Mucosa of descending colon (tissue), 3 donors: ENCODE measurements at regions not wholly inside any gene's neighbourhood (a gene's known extent, or its start where the extent isn't known, plus 50 kb on each side); places are given as distances from the start of the nearest gene placed in this dataset.

Source experiments
- ATAC-seq: fragments of 200-7000 bp; cut with Tn5 transposase; one replicate; pipeline ENCODE4 v1.9.1; 2020; ENCODE audit warnings: mild to moderate bottlenecking, moderate library complexity
- DNase-seq, 3 donors: peaks; one replicate each; pipeline ENCODE4 v3.0.0-alpha.2; 2020
- H3K36me3 ChIP-seq: fragments of 200-600 bp; one replicate; pipeline ENCODE4 v1.8.0; 2021; ENCODE audit warnings: low read depth, mild to moderate bottlenecking
- H3K4me1 ChIP-seq: fragments of 200-600 bp; one replicate; pipeline ENCODE4 v1.8.0; 2021; ENCODE audit warnings: low read depth, mild to moderate bottlenecking
- H3K4me3 ChIP-seq: fragments of 200-600 bp; one replicate; pipeline ENCODE4 v1.8.0; 2021; ENCODE audit warnings: mild to moderate bottlenecking
- H3K9me3 ChIP-seq: fragments of 200-600 bp; one replicate; pipeline ENCODE4 v1.8.0; 2021; ENCODE audit warnings: mild to moderate bottlenecking
- intact Hi-C, 2 donors: fragments of 100-400 bp; cut with DNase I in 1 of 2; cut with micrococcal nuclease in 1 of 2; formaldehyde crosslinking; loops; one replicate each; pipeline versions ENCODE4 v1.11.0 to v1.11.1; 2022; cut with DNase I, micrococcal nuclease
- TF ChIP-seq, protein P1 (sequence below): fragments of 200-600 bp; IDR thresholded peaks from one replicate; pipeline ENCODE4 v1.8.0; 2022; ENCODE audit warnings: antibody characterized with exemption, mild to moderate bottlenecking
- donor health status: DM: no; HTN: no; CAD: no; lungs with moderate emphysema.
- donor health status: DM: no; HTN: no; CAD: no.
- donor health status: DM: no; HTN: yes; CAD: no.

DNA sequence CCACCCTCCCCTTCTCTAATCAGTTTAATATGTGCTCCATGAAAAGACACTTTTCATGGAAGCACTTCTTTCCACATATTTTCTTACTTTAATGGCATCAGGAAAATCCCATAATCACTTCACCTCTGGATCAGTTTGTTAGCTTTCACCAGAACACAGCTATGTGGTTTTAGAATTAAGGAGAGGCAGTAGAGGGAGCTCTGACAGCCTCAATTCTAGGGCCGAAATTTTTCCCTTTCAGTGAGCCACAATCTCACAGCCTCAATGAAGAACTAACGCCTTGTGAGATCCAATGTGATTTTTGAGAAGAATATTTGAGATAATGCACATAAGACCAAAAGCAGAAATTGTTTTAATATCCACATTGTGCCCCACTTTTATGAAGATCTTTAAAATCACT, 1494.0 kb upstream of the CDH8 start:
- TF ChIP-seq, protein P1, sequence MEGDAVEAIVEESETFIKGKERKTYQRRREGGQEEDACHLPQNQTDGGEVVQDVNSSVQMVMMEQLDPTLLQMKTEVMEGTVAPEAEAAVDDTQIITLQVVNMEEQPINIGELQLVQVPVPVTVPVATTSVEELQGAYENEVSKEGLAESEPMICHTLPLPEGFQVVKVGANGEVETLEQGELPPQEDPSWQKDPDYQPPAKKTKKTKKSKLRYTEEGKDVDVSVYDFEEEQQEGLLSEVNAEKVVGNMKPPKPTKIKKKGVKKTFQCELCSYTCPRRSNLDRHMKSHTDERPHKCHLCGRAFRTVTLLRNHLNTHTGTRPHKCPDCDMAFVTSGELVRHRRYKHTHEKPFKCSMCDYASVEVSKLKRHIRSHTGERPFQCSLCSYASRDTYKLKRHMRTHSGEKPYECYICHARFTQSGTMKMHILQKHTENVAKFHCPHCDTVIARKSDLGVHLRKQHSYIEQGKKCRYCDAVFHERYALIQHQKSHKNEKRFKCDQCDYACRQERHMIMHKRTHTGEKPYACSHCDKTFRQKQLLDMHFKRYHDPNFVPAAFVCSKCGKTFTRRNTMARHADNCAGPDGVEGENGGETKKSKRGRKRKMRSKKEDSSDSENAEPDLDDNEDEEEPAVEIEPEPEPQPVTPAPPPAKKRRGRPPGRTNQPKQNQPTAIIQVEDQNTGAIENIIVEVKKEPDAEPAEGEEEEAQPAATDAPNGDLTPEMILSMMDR: no peak
- no peak overlapping the region for H3K4me3 ChIP-seq
- H3K36me3 ChIP-seq: no peaks in the 10 kb centered on the region
- intact Hi-C loops: no loop called here
- no peaks in the 10 kb centered on the region for H3K4me1 ChIP-seq
- H3K9me3 ChIP-seq: no peaks in the 10 kb centered on the region
- ATAC-seq: no peak
- no peak for DNase-seq

- no peaks in the 10 kb centered on the region for H3K9me3 ChIP-seq
- no peak overlapping the region for H3K4me3 ChIP-seq
- no peaks in the 10 kb centered on the region for H3K36me3 ChIP-seq
- no peak for ATAC-seq
- no peaks in the 10 kb centered on the region for H3K4me1 ChIP-seq
- intact Hi-C loops: no loop called here
- TF ChIP-seq, protein P1: no peak
- DNase-seq: no peak
These were observed 1491.2 kb upstream of the CDH8 start for GRCh38 chr16:63527404-63527803.

DNA sequence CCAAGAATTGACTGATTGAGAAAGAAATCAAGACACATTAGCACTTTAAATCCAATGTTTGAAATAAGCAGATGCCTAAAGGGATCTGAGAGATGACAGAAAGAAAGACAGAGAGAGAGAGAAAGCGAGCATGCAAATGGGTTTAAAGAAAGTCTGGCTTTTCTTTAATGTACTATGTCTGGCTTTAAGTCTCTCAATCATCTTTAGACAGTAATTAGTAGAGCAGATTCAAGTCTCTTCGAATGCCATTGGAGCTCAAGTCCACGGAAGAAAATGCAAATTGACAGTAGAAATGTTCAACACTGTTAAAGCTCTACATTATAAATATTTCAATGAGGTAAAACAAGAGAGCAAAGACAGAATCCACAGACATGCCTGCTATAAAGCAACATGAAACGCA, 1480.2 kb upstream of the CDH8 start:
- no peaks in the 10 kb centered on the region for H3K36me3 ChIP-seq
- TF ChIP-seq, protein P1: no peak
- no peak for ATAC-seq
- no peak for DNase-seq
- intact Hi-C loops: no loop called here
- H3K9me3 ChIP-seq: no peaks in the 10 kb centered on the region
- no peak overlapping the region for H3K4me3 ChIP-seq
- H3K4me1 ChIP-seq: no peaks in the 10 kb centered on the region

- TF ChIP-seq, protein P1: no peak
- ATAC-seq (no peak), DNase-seq (no peak)
- Histone ChIP-seq H3K9me3 (no peaks in the 10 kb centered on the region), H3K4me1 (no peaks in the 10 kb centered on the region), H3K4me3 (no peak overlapping the region), H3K36me3 (no peaks in the 10 kb centered on the region)
- intact Hi-C loops: no loop called here
These were observed 1476.7 kb upstream of the CDH8 start for GRCh38 chr16:63512910-63513309.

DNA sequence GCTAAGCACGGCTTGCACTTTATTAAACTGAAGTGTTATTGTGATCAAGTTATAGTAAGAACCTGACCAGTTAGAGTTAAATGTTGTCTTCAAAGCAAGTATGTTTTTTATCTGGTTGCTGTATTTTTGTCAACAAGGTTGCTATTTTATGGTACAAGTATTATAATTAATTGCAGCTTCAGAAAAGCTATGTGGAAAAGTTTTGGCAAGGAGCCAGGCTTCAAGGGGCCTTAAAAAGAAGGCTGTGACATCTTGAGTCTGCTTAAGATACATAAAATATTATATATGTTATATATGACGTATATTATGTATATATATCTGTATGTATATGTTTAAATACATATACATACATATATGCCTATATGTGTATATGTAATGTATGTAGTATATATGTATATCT, 1461.2 kb upstream of the CDH8 start:
- no peaks in the 10 kb centered on the region for H3K4me1 ChIP-seq
- no peaks in the 10 kb centered on the region for H3K36me3 ChIP-seq
- DNase-seq: no peak
- TF ChIP-seq, protein P1: no peak
- ATAC-seq: no peak
- no peaks in the 10 kb centered on the region for H3K9me3 ChIP-seq
- intact Hi-C loops: no loop called here
- no peak overlapping the region for H3K4me3 ChIP-seq

GRCh38 chr16:63496282-63496681, 1460.0 kb upstream of the CDH8 start:
- Histone ChIP-seq H3K4me1 (no peaks in the 10 kb centered on the region), H3K4me3 (no peak overlapping the region), H3K9me3 (no peaks in the 10 kb centered on the region), H3K36me3 (no peaks in the 10 kb centered on the region)
- ATAC-seq: no peak
- intact Hi-C loops: no loop called here
- TF ChIP-seq, protein P1: no peak
- no peak for DNase-seq
